ENCODE measurements at regions not wholly inside any gene's neighbourhood (a gene's known extent, or its start where the extent isn't known, plus 50 kb on each side); places are given as distances from the start of the nearest gene placed in this dataset.

DNA sequence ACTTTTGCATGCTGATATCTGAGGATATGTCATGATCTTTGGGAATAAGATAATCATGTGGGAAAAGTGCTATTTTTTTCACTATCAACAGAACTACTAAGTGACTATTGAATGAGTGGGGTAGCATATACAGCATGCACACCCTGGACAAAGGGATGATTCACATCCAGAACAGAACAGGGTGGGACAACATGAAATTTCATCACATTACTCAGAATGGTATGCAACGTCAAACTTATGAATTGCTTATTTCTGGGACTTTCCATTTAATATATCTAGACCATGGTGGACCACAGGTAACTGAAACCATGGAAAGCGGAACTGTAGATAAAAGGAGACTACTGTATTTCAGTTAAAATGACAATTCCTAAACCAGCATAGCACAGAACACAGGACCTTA, 370.0 kb downstream of the HINT1 start:
- no peaks in the 10 kb centered on the region for H3K79me2 ChIP-seq (ENCODE audit: control insufficient read depth, insufficient read depth, low read length)
- CTCF ChIA-PET: no interaction called here
- H3K9me3 ChIP-seq (replicated peaks; ENCODE audit: control insufficient read depth, insufficient read depth, low read length): no peaks in the 10 kb centered on the region
- no TSS peak for BruUV-seq (replicated peaks)
- ATAC-seq: peak; percentile 90
- H2AFZ ChIP-seq (ENCODE audit: control insufficient read depth, low read depth, low read length): no peak overlapping the region
- 23% methylated on average over 2 of the region's 2 CpGs for WGBS (ENCODE audit: insufficient coverage, insufficient replicate concordance, low lambda C conversion rate, missing lambda C conversion rate)
- RAD21 ChIA-PET (ENCODE audit: unreplicated experiment): no interaction called here
- H3K27me3 ChIP-seq (replicated peaks in 1 of 2; ENCODE audit: control insufficient read depth in 2 of 2, insufficient read depth in 2 of 2, low read length in 1 of 2): no peaks in the 10 kb centered on the region
- intact Hi-C loops (cut with micrococcal nuclease; ENCODE audit: unreplicated experiment): no loop called here
- no peak for DNase-seq (ENCODE audit: low read depth, low spot score)
- no peak overlapping the region for H3K9ac ChIP-seq (ENCODE audit: control insufficient read depth, insufficient read depth, low read length)
- no peaks in the 10 kb centered on the region for H3K4me1 ChIP-seq (ENCODE audit: control insufficient read depth, insufficient read depth, low read length)
- no peak overlapping the region for H3K27ac ChIP-seq (ENCODE audit: control insufficient read depth, insufficient read depth)
- H3K4me3 ChIP-seq: no peak overlapping the region
- no peaks in the 10 kb centered on the region for H3K36me3 ChIP-seq (ENCODE audit: control insufficient read depth in 2 of 2, insufficient read depth in 2 of 2, low read length in 1 of 2)
- no peaks in the 10 kb centered on the region for H4K20me1 ChIP-seq (ENCODE audit: control insufficient read depth, insufficient read depth)
- no peak overlapping the region for H3K4me2 ChIP-seq (ENCODE audit: control insufficient read depth, insufficient read depth)
- in situ Hi-C loops (cut with MboI): no loop called here
- FAIRE-seq: no peak
- POLR2A ChIA-PET: interaction anchor here (0.5 kb wide), 1 partner anchor 384 kb away, joined by 3 read pairs; no protein-coding TSS in a partner anchor
- peak; percentile 39; the same call in 1 of the 2 replicates for TF ChIP-seq SPI1 (IDR thresholded peaks at IDR 0.05; ENCODE audit: borderline replicate concordance, insufficient read depth, low read depth, low read length)
- TF ChIP-seq, protein P1, sequence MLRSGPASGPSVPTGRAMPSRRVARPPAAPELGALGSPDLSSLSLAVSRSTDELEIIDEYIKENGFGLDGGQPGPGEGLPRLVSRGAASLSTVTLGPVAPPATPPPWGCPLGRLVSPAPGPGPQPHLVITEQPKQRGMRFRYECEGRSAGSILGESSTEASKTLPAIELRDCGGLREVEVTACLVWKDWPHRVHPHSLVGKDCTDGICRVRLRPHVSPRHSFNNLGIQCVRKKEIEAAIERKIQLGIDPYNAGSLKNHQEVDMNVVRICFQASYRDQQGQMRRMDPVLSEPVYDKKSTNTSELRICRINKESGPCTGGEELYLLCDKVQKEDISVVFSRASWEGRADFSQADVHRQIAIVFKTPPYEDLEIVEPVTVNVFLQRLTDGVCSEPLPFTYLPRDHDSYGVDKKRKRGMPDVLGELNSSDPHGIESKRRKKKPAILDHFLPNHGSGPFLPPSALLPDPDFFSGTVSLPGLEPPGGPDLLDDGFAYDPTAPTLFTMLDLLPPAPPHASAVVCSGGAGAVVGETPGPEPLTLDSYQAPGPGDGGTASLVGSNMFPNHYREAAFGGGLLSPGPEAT (IDR thresholded peaks at IDR 0.05; ENCODE audit: low read depth): peak; percentile 42; the same call in 1 of the 2 replicates
- TF ChIP-seq BCL3 (IDR thresholded peaks at IDR 0.05; ENCODE audit: borderline replicate concordance, insufficient read depth, low read depth, low read length, poor library complexity, severe bottlenecking): no peak
- TF ChIP-seq IKZF2 (IDR thresholded peaks at IDR 0.05): peak in 1 of 2 experiments; percentile 38; a peak in 1 of 4 replicates
- peak; percentile 35; the same call in 1 of the 2 replicates for TF ChIP-seq IKZF1 (conservative IDR thresholded peaks at IDR 0.05)
- TF ChIP-seq JUNB (IDR thresholded peaks at IDR 0.05): peak; percentile 48; the same call in 1 of the 2 replicates
- TF ChIP-seq CBFB (IDR thresholded peaks at IDR 0.05; ENCODE audit: low read depth): no peak
- SMC1A ChIA-PET (ENCODE audit: uncharacterized antibody, unreplicated experiment): no interaction called here
